DMS79 treated with DMSO at 0.1 percent for 48 hours (cell line): ENCODE measurements at regions not wholly inside any gene's neighbourhood (a gene's known extent, or its start where the extent isn't known, plus 50 kb on each side); places are given as distances from the start of the nearest gene placed in this dataset.
A peak's percentile ranks its signal among the peaks of the same experiment; 100 is the strongest.
"Not testable (repeated sequence)": the region's sequence is repeated elsewhere in the genome, so short reads cannot be mapped to it uniquely, and the experiment has no call there.

ENCODE experiments used
- DNase-seq: peaks from one replicate; lab custom pipeline; 2025; lab: John Stamatoyannopoulos, UW

GRCh38 chr13:110044551-110045111 is 258.2 kb upstream of the IRS2 start:
- DNase-seq: peak; percentile 96

- DNase-seq: peak; percentile 79
Measured at GRCh38 chr13:110042253-110042950, 256.0 kb upstream of the IRS2 start.

- not testable (repeated sequence) for DNase-seq
Measured at GRCh38 chr13:110041638-110042037, 255.3 kb upstream of the IRS2 start.

GRCh38 chr13:110037925-110038573 is 251.7 kb upstream of the IRS2 start:
- DNase-seq: no peak

- no peak for DNase-seq
Measured at GRCh38 chr13:110036060-110036459, 249.7 kb upstream of the IRS2 start.

GRCh38 chr13:110034031-110034549 is 247.7 kb upstream of the IRS2 start:
- no peak for DNase-seq

- DNase-seq: no peak
Measured at GRCh38 chr13:110032969-110033368, 246.6 kb upstream of the IRS2 start.

GRCh38 chr13:110030394-110030928 is 244.1 kb upstream of the IRS2 start:
- no peak for DNase-seq

GRCh38 chr13:110028838-110029621 is 242.6 kb upstream of the IRS2 start:
- no peak for DNase-seq

GRCh38 chr13:110028311-110028710 is 241.9 kb upstream of the IRS2 start:
- no peak for DNase-seq

GRCh38 chr13:110027470-110028240 is 241.3 kb upstream of the IRS2 start:
- no peak for DNase-seq

GRCh38 chr13:110024645-110024980 is 238.2 kb upstream of the IRS2 start:
- no peak for DNase-seq

- DNase-seq: peak; percentile 33
Measured at GRCh38 chr13:110023729-110024644, 237.6 kb upstream of the IRS2 start.

- DNase-seq: no peak
Measured at GRCh38 chr13:110018009-110018408, 231.6 kb upstream of the IRS2 start.

- no peak for DNase-seq
Measured at GRCh38 chr13:110017379-110017778, 231.0 kb upstream of the IRS2 start.

- DNase-seq: peak; percentile 100
Measured at GRCh38 chr13:110015253-110015652, 228.9 kb upstream of the IRS2 start.

GRCh38 chr13:110014719-110015118 is 228.3 kb upstream of the IRS2 start:
- DNase-seq: peak; percentile 96

- no peak for DNase-seq
Measured at GRCh38 chr13:110012102-110012739, 225.8 kb upstream of the IRS2 start.

GRCh38 chr13:110010404-110011138 is 224.2 kb upstream of the IRS2 start:
- peak; percentile 90 for DNase-seq
